ENCODE measurements at regions not wholly inside any gene's neighbourhood (a gene's known extent, or its start where the extent isn't known, plus 50 kb on each side); places are given as distances from the start of the nearest gene placed in this dataset.

GRCh38 chr11:70020336-70021214, 57.5 kb upstream of the ANO1 start:
- no peak overlapping the region for H3K4me3 ChIP-seq (ENCODE audit: low read depth, low read length)
- no peaks in the 10 kb centered on the region for H3K36me3 ChIP-seq
- H3K27ac ChIP-seq: no peak overlapping the region
- TF ChIP-seq, protein P1, sequence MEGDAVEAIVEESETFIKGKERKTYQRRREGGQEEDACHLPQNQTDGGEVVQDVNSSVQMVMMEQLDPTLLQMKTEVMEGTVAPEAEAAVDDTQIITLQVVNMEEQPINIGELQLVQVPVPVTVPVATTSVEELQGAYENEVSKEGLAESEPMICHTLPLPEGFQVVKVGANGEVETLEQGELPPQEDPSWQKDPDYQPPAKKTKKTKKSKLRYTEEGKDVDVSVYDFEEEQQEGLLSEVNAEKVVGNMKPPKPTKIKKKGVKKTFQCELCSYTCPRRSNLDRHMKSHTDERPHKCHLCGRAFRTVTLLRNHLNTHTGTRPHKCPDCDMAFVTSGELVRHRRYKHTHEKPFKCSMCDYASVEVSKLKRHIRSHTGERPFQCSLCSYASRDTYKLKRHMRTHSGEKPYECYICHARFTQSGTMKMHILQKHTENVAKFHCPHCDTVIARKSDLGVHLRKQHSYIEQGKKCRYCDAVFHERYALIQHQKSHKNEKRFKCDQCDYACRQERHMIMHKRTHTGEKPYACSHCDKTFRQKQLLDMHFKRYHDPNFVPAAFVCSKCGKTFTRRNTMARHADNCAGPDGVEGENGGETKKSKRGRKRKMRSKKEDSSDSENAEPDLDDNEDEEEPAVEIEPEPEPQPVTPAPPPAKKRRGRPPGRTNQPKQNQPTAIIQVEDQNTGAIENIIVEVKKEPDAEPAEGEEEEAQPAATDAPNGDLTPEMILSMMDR (IDR thresholded peaks at IDR 0.05; ENCODE audit: low read depth, low read length): no peak
- no peak for DNase-seq
- no peaks in the 10 kb centered on the region for H3K27me3 ChIP-seq (ENCODE audit: insufficient read depth, low read depth, severe bottlenecking)
- peaks cover 6% of the 10 kb centered on the region for H3K9me3 ChIP-seq (ENCODE audit: severe bottlenecking)

DNA sequence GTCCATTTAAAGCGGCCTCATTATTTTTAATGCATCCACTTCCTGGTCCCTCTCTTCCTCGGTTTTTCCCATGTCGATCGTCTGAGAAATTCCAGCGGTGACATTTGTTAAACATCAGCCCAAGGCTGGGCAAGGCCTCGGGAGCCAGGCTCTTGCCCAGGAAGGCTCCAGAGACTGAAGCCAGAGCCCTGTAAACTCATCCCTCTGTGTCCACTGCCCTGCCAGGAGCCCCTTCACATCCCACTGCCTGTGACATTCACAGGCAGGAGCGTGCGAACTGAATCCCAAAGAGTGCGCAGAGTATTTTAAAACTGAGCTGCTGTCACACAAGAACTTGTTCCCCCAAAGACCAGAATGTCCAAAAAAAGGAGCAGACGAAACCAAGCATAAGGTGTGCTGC, 56.5 kb upstream of the ANO1 start:
- Histone ChIP-seq H3K27ac (no peak overlapping the region), H3K4me3 (ENCODE audit: low read depth, low read length) (no peak overlapping the region), H3K27me3 (ENCODE audit: insufficient read depth, low read depth, severe bottlenecking) (no peaks in the 10 kb centered on the region), H3K36me3 (no peaks in the 10 kb centered on the region), H3K9me3 (ENCODE audit: severe bottlenecking) (peaks cover 6% of the 10 kb centered on the region)
- TF ChIP-seq, protein P1 (IDR thresholded peaks at IDR 0.05; ENCODE audit: low read depth, low read length): no peak
- DNase-seq: no peak

- DNase-seq: no peak
- H3K27ac ChIP-seq: no peak overlapping the region
- H3K27me3 ChIP-seq (ENCODE audit: insufficient read depth, low read depth, severe bottlenecking): no peaks in the 10 kb centered on the region
- peaks cover 6% of the 10 kb centered on the region for H3K9me3 ChIP-seq (ENCODE audit: severe bottlenecking)
- no peak overlapping the region for H3K4me3 ChIP-seq (ENCODE audit: low read depth, low read length)
- H3K36me3 ChIP-seq: no peaks in the 10 kb centered on the region
- TF ChIP-seq, protein P1 (IDR thresholded peaks at IDR 0.05; ENCODE audit: low read depth, low read length): no peak
These were observed 53.9 kb upstream of the ANO1 start for GRCh38 chr11:70024036-70024772.

DNA sequence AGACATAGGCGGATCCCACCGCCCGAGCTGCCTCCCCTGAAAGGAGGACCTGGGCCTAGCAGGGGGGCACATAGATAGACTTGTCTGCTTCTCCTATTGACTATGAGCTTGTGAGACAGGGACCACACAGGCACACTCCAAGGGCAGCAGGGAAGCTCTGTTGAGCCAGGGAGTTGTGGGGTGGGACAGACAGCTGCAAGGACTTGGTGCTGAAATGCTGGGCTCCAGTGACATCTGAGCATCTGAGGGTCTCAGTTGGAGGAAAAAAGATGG, 53.4 kb upstream of the ANO1 start:
- Histone ChIP-seq H3K27me3 (ENCODE audit: insufficient read depth, low read depth, severe bottlenecking) (no peaks in the 10 kb centered on the region), H3K27ac (no peak overlapping the region), H3K4me3 (ENCODE audit: low read depth, low read length) (no peak overlapping the region), H3K36me3 (no peaks in the 10 kb centered on the region), H3K9me3 (ENCODE audit: severe bottlenecking) (peaks cover 6% of the 10 kb centered on the region)
- TF ChIP-seq, protein P1 (IDR thresholded peaks at IDR 0.05; ENCODE audit: low read depth, low read length): no peak
- no peak for DNase-seq

DNA sequence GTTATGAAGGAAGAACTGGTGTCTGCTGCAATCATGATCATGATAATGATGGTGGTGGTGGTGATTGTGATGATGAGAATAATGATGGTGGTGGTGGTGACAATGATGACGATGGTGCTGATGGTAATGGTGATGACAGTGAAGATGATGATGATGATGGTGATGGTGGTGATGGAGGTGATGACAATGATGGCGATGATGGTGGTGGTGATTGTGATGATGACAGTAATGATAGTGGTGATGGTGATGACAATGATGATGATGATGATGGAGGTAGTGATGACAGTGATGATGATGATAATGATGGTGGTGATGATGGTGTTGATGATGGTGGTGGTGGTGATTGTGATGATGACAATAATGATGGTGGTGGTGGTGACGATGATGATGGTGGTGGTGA, 52.8 kb upstream of the ANO1 start:
- TF ChIP-seq, protein P1 (IDR thresholded peaks at IDR 0.05; ENCODE audit: low read depth, low read length): no peak
- H3K27ac ChIP-seq: no peak overlapping the region

More for the DNA sequence above, 52.8 kb upstream of the ANO1 start:
- Histone ChIP-seq H3K9me3 (ENCODE audit: severe bottlenecking) (peaks cover 6% of the 10 kb centered on the region), H3K4me3 (ENCODE audit: low read depth, low read length) (no peak overlapping the region), H3K27me3 (ENCODE audit: insufficient read depth, low read depth, severe bottlenecking) (no peaks in the 10 kb centered on the region), H3K36me3 (no peaks in the 10 kb centered on the region)
- DNase-seq: no peak
